K562 (cell line): ENCODE measurements at regions not wholly inside any gene's neighbourhood (a gene's known extent, or its start where the extent isn't known, plus 50 kb on each side); places are given as distances from the start of the nearest gene placed in this dataset.

Experiments used
- ATAC-seq: fragments of 200-7000 bp; cut with Tn5 transposase; 3 replicates; pipeline ENCODE4 v1.9.1; 2020; ENCODE audit warnings: moderate library complexity
- BruUV-seq: library from RNA; stranded (reverse); fragments of 400-500 nt; replicated peaks from 2 replicates; lab custom pipeline; 2021; lab: Mats Ljungman, UMichigan
- CTCF ChIA-PET: fragments of 300-600 bp; formaldehyde crosslinking; extraction: SDS; loops from one replicate; lab custom pipeline; 2021; ENCODE audit warnings: low intra/inter-chr PET ratio; lab: Yijun Ruan, JAX
- POLR2A ChIA-PET: fragments of 300-600, 350-650 bp; sonication (Branson Sonifier 250); formaldehyde crosslinking; extraction: SDS; loops from one replicate; lab custom pipeline; 2021; ENCODE audit warnings: antibody characterized with exemption, inconsistent platforms; lab: Yijun Ruan, JAX
- DNase-seq, 4 experiments: peaks; one replicate each; pipeline versions ENCODE4 v3.0.0 to v3.0.0-alpha.2; 2011 to 2018; ENCODE audit warnings: low spot score in 3 of 4, mixed read lengths in 3 of 4; ENCODE audit errors: extremely low read depth in 1 of 4
- FAIRE-seq: peaks from 2 replicates; lab custom pipeline; 2011; peaks lifted over from hg19 to GRCh38; lab: Jason Lieb, UNC
- H2AFZ ChIP-seq: 2 replicates; pipeline ENCODE4 v1.6.0; 2011; ENCODE audit warnings: low read depth, low read length, control low read depth, inconsistent platforms
- H3K27ac ChIP-seq: fragments of 200-600 bp; 3 replicates; pipeline ENCODE4 v1.8.0; 2011; ENCODE audit warnings: low read depth, mild to moderate bottlenecking, control low read depth, inconsistent platforms, low read length, moderate library complexity, mixed read lengths; ENCODE audit errors: extremely low read depth
- H3K27me3 ChIP-seq, 2 experiments: fragments of 300-600 bp in 1 of 2; 2 replicates in 1 of 2; 3 replicates in 1 of 2; pipeline versions ENCODE4 v1.6.0 to v1.8.0; 2011; ENCODE audit warnings: inconsistent platforms in 2 of 2, low read length in 2 of 2, mild to moderate bottlenecking in 1 of 2, mixed read lengths in 1 of 2, moderate library complexity in 1 of 2; ENCODE audit not compliant: control insufficient read depth in 2 of 2, insufficient read depth in 2 of 2
- H3K36me3 ChIP-seq: fragments of 300-600 bp; 3 replicates; pipeline ENCODE4 v1.8.0; 2011; ENCODE audit warnings: mild to moderate bottlenecking, low read length, inconsistent platforms; ENCODE audit not compliant: control insufficient read depth, insufficient read depth
- H3K4me1 ChIP-seq, 2 experiments: fragments of 200-600 bp in 1 of 2; replicated peaks in 1 of 2; 2 replicates in 1 of 2; 3 replicates in 1 of 2; pipeline versions ENCODE4 v1.5.1 to v1.8.0; 2011; ENCODE audit warnings: inconsistent platforms in 2 of 2, low read length in 2 of 2, mild to moderate bottlenecking in 1 of 2, mixed read lengths in 1 of 2, moderate library complexity in 1 of 2; ENCODE audit not compliant: control insufficient read depth in 2 of 2, insufficient read depth in 2 of 2
- H3K4me2 ChIP-seq: 2 replicates; pipeline ENCODE4 v1.6.1; 2011; ENCODE audit warnings: low read length, control low read depth, inconsistent platforms, mixed read lengths; ENCODE audit not compliant: insufficient read depth
- H3K4me3 ChIP-seq: fragments of 200-600 bp; sonication (generic), shearing (Covaris generic); 2 replicates; pipeline ENCODE4 v1.5.1; 2016; ENCODE audit warnings: control low read depth, inconsistent platforms
- H3K79me2 ChIP-seq: fragments of 200-600 bp; 3 replicates; pipeline ENCODE4 v1.8.0; 2011; ENCODE audit warnings: low read length, inconsistent platforms; ENCODE audit not compliant: control insufficient read depth, insufficient read depth
- H3K9ac ChIP-seq, 2 experiments: 2 replicates each; pipeline versions ENCODE4 v1.6.0 to v1.6.1; 2011; ENCODE audit warnings: low read depth in 2 of 2, low read length in 2 of 2, control low read depth in 1 of 2, inconsistent platforms in 1 of 2, mild to moderate bottlenecking in 1 of 2, mixed read lengths in 1 of 2; ENCODE audit not compliant: insufficient read depth in 1 of 2
- H3K9me1 ChIP-seq: one replicate; pipeline ENCODE4 v1.6.0; 2011; ENCODE audit warnings: inconsistent platforms, mild to moderate bottlenecking, low read length, moderate library complexity; ENCODE audit not compliant: control insufficient read depth, insufficient read depth
- H3K9me3 ChIP-seq: replicated peaks from 2 replicates; pipeline ENCODE4 v1.5.1; 2011; ENCODE audit warnings: low read depth, low read length, inconsistent platforms; ENCODE audit not compliant: control insufficient read depth, insufficient read depth
- H4K20me1 ChIP-seq: replicated peaks from 2 replicates; pipeline ENCODE4 v1.6.1; 2011; ENCODE audit warnings: low read length, inconsistent platforms, mixed read lengths; ENCODE audit not compliant: control insufficient read depth, insufficient read depth
- ADNP ChIP-seq: fragments of 200-800 bp; sonication (Bioruptor generic); IDR thresholded peaks from 2 replicates; pipeline ENCODE4 v1.6.1; 2016; ENCODE audit warnings: missing genetic modification characterization, missing compliant biosample characterization
- ESRRA ChIP-seq: fragments of 450-650 bp; IDR thresholded peaks from 2 replicates; pipeline ENCODE4 v1.6.1; 2014; ENCODE audit warnings: low read depth, mild to moderate bottlenecking, moderate library complexity, borderline replicate concordance
- KDM2B ChIP-seq: fragments of 250-450 bp; sonication (Bioruptor Pico); IDR thresholded peaks from 2 replicates; pipeline ENCODE4 v1.8.0; 2021; ENCODE audit warnings: mild to moderate bottlenecking, moderate library complexity
- KLF16 ChIP-seq: IDR thresholded peaks from 2 replicates; pipeline ENCODE4 v1.6.1; 2016; ENCODE audit warnings: antibody characterized with exemption
- MCM5 ChIP-seq: fragments of 450-650 bp; IDR thresholded peaks from 2 replicates; pipeline ENCODE4 v1.6.1; 2016; ENCODE audit warnings: low read depth
- MTA3 ChIP-seq: fragments of 450-650 bp; formaldehyde crosslinking; IDR thresholded peaks from 2 replicates; pipeline ENCODE4 v1.6.1; 2017; ENCODE audit warnings: mild to moderate bottlenecking, borderline replicate concordance
- NEUROD1 ChIP-seq: fragments of 150-350 bp; IDR thresholded peaks from 2 replicates; pipeline ENCODE4 v1.6.1; 2014; ENCODE audit warnings: borderline replicate concordance, low read length, low read depth; ENCODE audit not compliant: partially characterized antibody
- PHB ChIP-seq: fragments of 250-450 bp; sonication (Bioruptor Pico); IDR thresholded peaks from 2 replicates; pipeline ENCODE4 v1.5.0; 2021
- RB1 ChIP-seq: fragments of 450-650 bp; IDR thresholded peaks from 2 replicates; pipeline ENCODE4 v1.6.1; 2017; ENCODE audit warnings: low read depth, mild to moderate bottlenecking
- RBFOX2 ChIP-seq: fragments of 200-400 bp; formaldehyde crosslinking; IDR thresholded peaks from 2 replicates; pipeline ENCODE4 v1.6.1; 2017; ENCODE audit warnings: low read depth, mild to moderate bottlenecking, low read length, moderate library complexity
- SIN3A ChIP-seq, 2 experiments: fragments of 150-350 bp in 1 of 2; IDR thresholded peaks; 2 replicates each; pipeline ENCODE4 v1.6.1; 2011 to 2016; ENCODE audit warnings: borderline replicate concordance in 2 of 2, low read depth in 2 of 2, low read length in 2 of 2, mild to moderate bottlenecking in 2 of 2, moderate library complexity in 2 of 2; ENCODE audit not compliant: control insufficient read depth in 1 of 2
- XRCC5 ChIP-seq: fragments of 200-400 bp; formaldehyde crosslinking; IDR thresholded peaks from 2 replicates; pipeline ENCODE4 v1.6.1; 2017; ENCODE audit warnings: low read depth, mild to moderate bottlenecking, low read length
- ZNF282 ChIP-seq: sonication (generic); formaldehyde crosslinking; IDR thresholded peaks from 2 replicates; pipeline ENCODE4 v1.8.1; 2023; ENCODE audit warnings: missing genetic modification reagents
- ZNF3 ChIP-seq: fragments of 250-450 bp; sonication (Bioruptor Pico); IDR thresholded peaks from 2 replicates; pipeline ENCODE4 v1.5.0; 2021; ENCODE audit warnings: mild to moderate bottlenecking, moderate library complexity
- ZNF436 ChIP-seq: fragments of 250-450, 450-650 bp; sonication (Bioruptor Pico); formaldehyde crosslinking; IDR thresholded peaks from 2 replicates; pipeline ENCODE4 v1.7.0; 2020; ENCODE audit warnings: mild to moderate bottlenecking
- ZNF586 ChIP-seq: fragments of 450-650 bp; formaldehyde crosslinking; conservative IDR thresholded peaks from 2 replicates; pipeline ENCODE4 v1.4.0; 2020; ENCODE audit warnings: mild to moderate bottlenecking, moderate library complexity
- ZSCAN32 ChIP-seq: fragments of 450-650 bp; formaldehyde crosslinking; IDR thresholded peaks from 2 replicates; pipeline ENCODE4 v1.4.0; 2020; ENCODE audit warnings: mild to moderate bottlenecking, moderate library complexity
- WGBS: fragments of 100-300 bp; shearing (Covaris generic); methylation state at CpG from one replicate; pipeline ENCODE4 v1.1.6; 2016; ENCODE audit warnings: low coverage, mixed read lengths; ENCODE audit not compliant: insufficient coverage; ENCODE audit errors: missing lambda C conversion rate; 5-methylcytosine and 5-hydroxymethylcytosine counted together
- in situ Hi-C: fragments of 300-500 bp; cut with MboI; formaldehyde crosslinking; loops from 4 replicates; pipeline ENCODE4 v1.15.0; 2018; ENCODE audit warnings: inconsistent platforms, mixed read lengths
- intact Hi-C: fragments of 100-400 bp; cut with micrococcal nuclease; formaldehyde crosslinking; loops from 2 replicates; pipeline ENCODE4 v1.14.2; 2022
- TF ChIP-seq, protein P1 (sequence below): sonication (generic); formaldehyde crosslinking; IDR thresholded peaks from 2 replicates; pipeline ENCODE4 v1.8.0; 2022; ENCODE audit warnings: mild to moderate bottlenecking, missing genetic modification reagents
- TF ChIP-seq, protein P2 (sequence below): fragments of 150-350 bp; conservative IDR thresholded peaks from 2 replicates; pipeline ENCODE4 v1.6.1; 2014; ENCODE audit warnings: low read length

DNA sequence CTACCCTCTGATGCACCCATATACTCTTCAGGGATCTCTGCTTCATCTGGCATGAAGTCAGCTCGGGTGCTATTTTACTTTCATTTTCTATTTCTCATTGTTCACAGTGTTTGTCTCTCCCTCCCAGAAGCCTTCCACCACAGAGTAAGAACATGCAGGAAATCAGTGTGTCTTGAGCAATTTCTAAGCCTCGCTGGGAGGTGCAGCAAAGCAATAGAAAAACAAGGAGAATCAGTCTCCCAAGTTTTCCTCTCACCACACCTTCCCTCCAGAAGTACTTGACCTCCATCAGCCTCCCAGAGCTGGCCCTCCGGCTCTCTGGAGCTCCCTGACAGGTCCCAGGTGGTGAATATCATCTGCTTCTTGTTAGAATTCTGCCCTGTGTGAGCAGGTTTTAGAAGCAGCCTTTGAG is 594.7 kb upstream of the CAMK1G start:
- in situ Hi-C loops, result no loop called here
- ATAC-seq, result no peak

More for the DNA sequence above, 594.7 kb upstream of the CAMK1G start:
- no peak for DNase-seq
- WGBS, result 3% methylated on average over 3 of the region's 3 CpGs
- no peak overlapping the region for H3K4me3 ChIP-seq
- CTCF ChIA-PET, result no interaction called here
- no peaks in the 10 kb centered on the region for H3K9me1 ChIP-seq
- no peak overlapping the region for H3K9ac ChIP-seq
- no peak overlapping the region for H2AFZ ChIP-seq
- no TSS peak for BruUV-seq
- H3K4me1 ChIP-seq, result no peaks in the 10 kb centered on the region
- H3K36me3 ChIP-seq, result no peaks in the 10 kb centered on the region
- no peaks in the 10 kb centered on the region for H3K79me2 ChIP-seq
- H4K20me1 ChIP-seq, result no peaks in the 10 kb centered on the region
- no peaks in the 10 kb centered on the region for H3K27me3 ChIP-seq
- no peak overlapping the region for H3K27ac ChIP-seq
- no peak for FAIRE-seq
- peaks cover 2% of the 10 kb centered on the region; the same call in 1 of the 2 replicates for H3K9me3 ChIP-seq
- intact Hi-C loops, result no loop called here
- TF ChIP-seq ESRRA (no peak), KDM2B (CRISPR knock-in tag) (no peak), ADNP (tag) (no peak), MCM5 (no peak), ZNF586 (CRISPR knock-in tag) (no peak), XRCC5 (no peak), KLF16 (no peak), PHB (CRISPR knock-in tag) (no peak), ZNF436 (CRISPR knock-in tag) (no peak), NEUROD1 (no peak), RBFOX2 (no peak), ZNF282 (CRISPR knock-in tag) (no peak), ZSCAN32 (no peak), ZNF3 (CRISPR knock-in tag) (no peak), RB1 (no peak), SIN3A (IDR thresholded peaks at IDR 0.05; ENCODE audit: borderline replicate concordance in 2 of 2, control insufficient read depth in 1 of 2, low read depth in 2 of 2, low read length in 2 of 2) (no peak), MTA3 (no peak)
- TF ChIP-seq, protein P1, sequence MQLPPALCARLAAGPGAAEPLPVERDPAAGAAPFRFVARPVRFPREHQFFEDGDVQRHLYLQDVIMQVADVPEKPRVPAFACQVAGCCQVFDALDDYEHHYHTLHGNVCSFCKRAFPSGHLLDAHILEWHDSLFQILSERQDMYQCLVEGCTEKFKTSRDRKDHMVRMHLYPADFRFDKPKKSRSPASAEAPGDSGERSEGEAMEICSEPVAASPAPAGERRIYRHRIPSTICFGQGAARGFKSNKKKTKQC (CRISPR knock-in tag), result no peak
- TF ChIP-seq, protein P2, sequence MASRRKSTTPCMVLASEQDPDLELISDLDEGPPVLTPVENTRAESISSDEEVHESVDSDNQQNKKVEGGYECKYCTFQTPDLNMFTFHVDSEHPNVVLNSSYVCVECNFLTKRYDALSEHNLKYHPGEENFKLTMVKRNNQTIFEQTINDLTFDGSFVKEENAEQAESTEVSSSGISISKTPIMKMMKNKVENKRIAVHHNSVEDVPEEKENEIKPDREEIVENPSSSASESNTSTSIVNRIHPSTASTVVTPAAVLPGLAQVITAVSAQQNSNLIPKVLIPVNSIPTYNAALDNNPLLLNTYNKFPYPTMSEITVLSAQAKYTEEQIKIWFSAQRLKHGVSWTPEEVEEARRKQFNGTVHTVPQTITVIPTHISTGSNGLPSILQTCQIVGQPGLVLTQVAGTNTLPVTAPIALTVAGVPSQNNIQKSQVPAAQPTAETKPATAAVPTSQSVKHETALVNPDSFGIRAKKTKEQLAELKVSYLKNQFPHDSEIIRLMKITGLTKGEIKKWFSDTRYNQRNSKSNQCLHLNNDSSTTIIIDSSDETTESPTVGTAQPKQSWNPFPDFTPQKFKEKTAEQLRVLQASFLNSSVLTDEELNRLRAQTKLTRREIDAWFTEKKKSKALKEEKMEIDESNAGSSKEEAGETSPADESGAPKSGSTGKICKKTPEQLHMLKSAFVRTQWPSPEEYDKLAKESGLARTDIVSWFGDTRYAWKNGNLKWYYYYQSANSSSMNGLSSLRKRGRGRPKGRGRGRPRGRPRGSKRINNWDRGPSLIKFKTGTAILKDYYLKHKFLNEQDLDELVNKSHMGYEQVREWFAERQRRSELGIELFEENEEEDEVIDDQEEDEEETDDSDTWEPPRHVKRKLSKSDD, result no peak
- POLR2A ChIA-PET, result no interaction called here
- H3K4me2 ChIP-seq, result no peak overlapping the region
